Testis (tissue), 2 donors: ENCODE measurements at regions not wholly inside any gene's neighbourhood (a gene's known extent, or its start where the extent isn't known, plus 50 kb on each side); places are given as distances from the start of the nearest gene placed in this dataset.

Experiments used
- CTCF ChIP-seq, 3 experiments: fragments of 450-650 bp in 2 of 3; fragments of 200-600 bp in 1 of 3; sonication (generic) in 1 of 3; IDR thresholded peaks; one replicate each; pipeline ENCODE4 v1.5.1; 2016 to 2019; ENCODE audit warnings: antibody characterized with exemption in 3 of 3, mild to moderate bottlenecking in 2 of 3, moderate library complexity in 1 of 3
- POLR2A ChIP-seq: fragments of 450-650 bp; IDR thresholded peaks from one replicate; pipeline ENCODE4 v1.6.1; 2017; ENCODE audit warnings: antibody characterized with exemption, mild to moderate bottlenecking, moderate library complexity

GRCh38 chr5:63743096-63743798, 219.0 kb downstream of the HTR1A start:
- no peak for TF ChIP-seq CTCF (IDR thresholded peaks at IDR 0.05)
- TF ChIP-seq POLR2A = no peak
